GM18909 (cell line): ENCODE measurements at regions not wholly inside any gene's neighbourhood (a gene's known extent, or its start where the extent isn't known, plus 50 kb on each side); places are given as distances from the start of the nearest gene placed in this dataset.
"Not testable (repeated sequence)": the region's sequence is repeated elsewhere in the genome, so short reads cannot be mapped to it uniquely, and the experiment has no call there.

Experiments used
- ATAC-seq: cut with Tn5 transposase; IDR thresholded peaks from one replicate; pipeline ENCODE4 v1.9.1; 2021; ENCODE audit warnings: mild to moderate bottlenecking; ENCODE audit not compliant: unreplicated experiment, poor library complexity

- ATAC-seq = no peak
These were observed 52.8 kb upstream of the ADGRE5 start for GRCh38 chr19:14328406-14328805.

- not testable (repeated sequence) for ATAC-seq
These were observed 54.2 kb upstream of the ADGRE5 start for GRCh38 chr19:14327061-14327460.

- no peak for ATAC-seq
These were observed 55.4 kb upstream of the ADGRE5 start for GRCh38 chr19:14325863-14326262.

GRCh38 chr19:14325134-14325533 lies 56.1 kb upstream of the ADGRE5 start:
- ATAC-seq = no peak

- no peak for ATAC-seq
These were observed 58.3 kb upstream of the ADGRE5 start for GRCh38 chr19:14322889-14323463.

- ATAC-seq = no peak
These were observed 61.0 kb upstream of the ADGRE5 start for GRCh38 chr19:14320253-14320652.

- not testable (repeated sequence) for ATAC-seq
These were observed 61.5 kb upstream of the ADGRE5 start for GRCh38 chr19:14319720-14320119.

- no peak for ATAC-seq
These were observed 62.4 kb upstream of the ADGRE5 start for GRCh38 chr19:14318873-14319272.

GRCh38 chr19:14317157-14317556 lies 64.1 kb upstream of the ADGRE5 start:
- no peak for ATAC-seq

- ATAC-seq = no peak
These were observed 65.8 kb upstream of the ADGRE5 start for GRCh38 chr19:14315433-14315832.

GRCh38 chr19:14310055-14310454 lies 71.2 kb upstream of the ADGRE5 start:
- ATAC-seq = no peak

GRCh38 chr19:14305706-14306105 lies 75.5 kb upstream of the ADGRE5 start:
- ATAC-seq = no peak

- no peak for ATAC-seq
These were observed 80.1 kb upstream of the ADGRE5 start for GRCh38 chr19:14301150-14301549.

- no peak for ATAC-seq
These were observed 80.9 kb upstream of the ADGRE5 start for GRCh38 chr19:14300303-14300702.

GRCh38 chr19:14299224-14299827 lies 81.9 kb upstream of the ADGRE5 start:
- not testable (repeated sequence) for ATAC-seq

- not testable (repeated sequence) for ATAC-seq
These were observed 83.2 kb upstream of the ADGRE5 start for GRCh38 chr19:14297883-14298576.

GRCh38 chr19:14294974-14295373 lies 86.3 kb upstream of the ADGRE5 start:
- ATAC-seq = not testable (repeated sequence)

GRCh38 chr19:14293816-14294170 lies 87.5 kb upstream of the ADGRE5 start:
- ATAC-seq = not testable (repeated sequence)

GRCh38 chr19:14293101-14293815 lies 87.3 kb upstream of the ADGRL1 start:
- not testable (repeated sequence) for ATAC-seq

GRCh38 chr19:14289810-14290209 lies 83.8 kb upstream of the ADGRL1 start:
- ATAC-seq = not testable (repeated sequence)

GRCh38 chr19:14287837-14288236 lies 81.9 kb upstream of the ADGRL1 start:
- ATAC-seq = not testable (repeated sequence)
